ENCODE measurements at regions not wholly inside any gene's neighbourhood (a gene's known extent, or its start where the extent isn't known, plus 50 kb on each side); places are given as distances from the start of the nearest gene placed in this dataset.

DNA sequence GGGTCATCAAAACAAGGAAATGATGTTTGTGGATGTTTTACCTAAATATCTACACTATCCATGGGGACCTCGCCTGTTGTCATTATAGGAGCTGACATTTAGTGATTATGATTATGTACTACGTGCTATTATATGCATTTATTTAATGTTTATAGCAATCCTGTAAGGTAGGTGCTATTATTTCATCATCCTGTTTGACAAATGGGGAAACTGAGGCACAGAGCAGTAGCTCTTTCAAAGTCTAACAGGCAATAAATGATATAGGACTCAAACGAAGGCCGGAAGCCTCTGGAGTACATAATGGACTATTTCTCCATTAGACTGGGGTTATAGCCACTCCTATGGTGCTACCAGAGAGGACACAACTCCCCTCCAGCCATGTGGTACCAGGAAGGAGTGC, 60.6 kb upstream of the KDM7A start:
- no peak for DNase-seq
- H3F3A ChIP-seq (replicated peaks; ENCODE audit: insufficient read depth) = no peaks in the 10 kb centered on the region
- 56% methylated on average over 4 of the region's 4 CpGs for WGBS (ENCODE audit: low lambda C conversion rate)
- no peaks in the 10 kb centered on the region for H3K9me3 ChIP-seq
- H3K9ac ChIP-seq = no peak overlapping the region
- H3K4me1 ChIP-seq (ENCODE audit: control insufficient read depth in 1 of 2, insufficient read depth in 2 of 2, low read depth in 1 of 2, low read length in 1 of 2) = peaks cover 0 to 7% of the 10 kb centered on the region in 2 experiments; a peak in 1 of 4 replicates
- no peak overlapping the region for H3K27ac ChIP-seq (ENCODE audit: low read depth in 2 of 2, low read length in 1 of 2)
- H3K36me3 ChIP-seq (replicated peaks in 1 of 2; ENCODE audit: control insufficient read depth in 1 of 2, insufficient read depth in 2 of 2, low read length in 1 of 2) = no peaks in the 10 kb centered on the region
- POLR2A ChIA-PET = no interaction called here
- TF ChIP-seq TEAD4 (IDR thresholded peaks at IDR 0.05; ENCODE audit: borderline replicate concordance, insufficient read depth) (no peak), CHD2 (IDR thresholded peaks at IDR 0.05; ENCODE audit: low read length, partially characterized antibody) (no peak), CTCF (IDR thresholded peaks at IDR 0.05) (no peak), SMC3 (IDR thresholded peaks at IDR 0.05; ENCODE audit: low read depth, low read length) (no peak), GABPA (IDR thresholded peaks at IDR 0.05; ENCODE audit: low read depth) (no peak), POLR2AphosphoS5 (IDR thresholded peaks at IDR 0.05; ENCODE audit: low read depth, low read length) (no peak), EP300 (IDR thresholded peaks at IDR 0.05; ENCODE audit: borderline replicate concordance in 1 of 2, low read depth in 1 of 2, low read length in 1 of 2) (no peak), PBX3 (IDR thresholded peaks at IDR 0.05) (no peak), JUND (IDR thresholded peaks at IDR 0.05) (no peak), USF2 (IDR thresholded peaks at IDR 0.05; ENCODE audit: borderline replicate concordance, low read depth, low read length) (no peak), FOSL2 (IDR thresholded peaks at IDR 0.05; ENCODE audit: borderline replicate concordance, low read depth) (no peak), NRF1 (IDR thresholded peaks at IDR 0.05; ENCODE audit: low read depth, low read length) (no peak), ZBTB33 (IDR thresholded peaks at IDR 0.05; ENCODE audit: borderline replicate concordance, low read depth) (no peak), FOXJ3 (CRISPR knock-in tag; IDR thresholded peaks at IDR 0.05) (no peak), MAX (IDR thresholded peaks at IDR 0.05; ENCODE audit: low read depth) (no peak), YY1 (IDR thresholded peaks at IDR 0.05; ENCODE audit: low read depth) (no peak)
- TF ChIP-seq, protein P1, sequence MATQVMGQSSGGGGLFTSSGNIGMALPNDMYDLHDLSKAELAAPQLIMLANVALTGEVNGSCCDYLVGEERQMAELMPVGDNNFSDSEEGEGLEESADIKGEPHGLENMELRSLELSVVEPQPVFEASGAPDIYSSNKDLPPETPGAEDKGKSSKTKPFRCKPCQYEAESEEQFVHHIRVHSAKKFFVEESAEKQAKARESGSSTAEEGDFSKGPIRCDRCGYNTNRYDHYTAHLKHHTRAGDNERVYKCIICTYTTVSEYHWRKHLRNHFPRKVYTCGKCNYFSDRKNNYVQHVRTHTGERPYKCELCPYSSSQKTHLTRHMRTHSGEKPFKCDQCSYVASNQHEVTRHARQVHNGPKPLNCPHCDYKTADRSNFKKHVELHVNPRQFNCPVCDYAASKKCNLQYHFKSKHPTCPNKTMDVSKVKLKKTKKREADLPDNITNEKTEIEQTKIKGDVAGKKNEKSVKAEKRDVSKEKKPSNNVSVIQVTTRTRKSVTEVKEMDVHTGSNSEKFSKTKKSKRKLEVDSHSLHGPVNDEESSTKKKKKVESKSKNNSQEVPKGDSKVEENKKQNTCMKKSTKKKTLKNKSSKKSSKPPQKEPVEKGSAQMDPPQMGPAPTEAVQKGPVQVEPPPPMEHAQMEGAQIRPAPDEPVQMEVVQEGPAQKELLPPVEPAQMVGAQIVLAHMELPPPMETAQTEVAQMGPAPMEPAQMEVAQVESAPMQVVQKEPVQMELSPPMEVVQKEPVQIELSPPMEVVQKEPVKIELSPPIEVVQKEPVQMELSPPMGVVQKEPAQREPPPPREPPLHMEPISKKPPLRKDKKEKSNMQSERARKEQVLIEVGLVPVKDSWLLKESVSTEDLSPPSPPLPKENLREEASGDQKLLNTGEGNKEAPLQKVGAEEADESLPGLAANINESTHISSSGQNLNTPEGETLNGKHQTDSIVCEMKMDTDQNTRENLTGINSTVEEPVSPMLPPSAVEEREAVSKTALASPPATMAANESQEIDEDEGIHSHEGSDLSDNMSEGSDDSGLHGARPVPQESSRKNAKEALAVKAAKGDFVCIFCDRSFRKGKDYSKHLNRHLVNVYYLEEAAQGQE (IDR thresholded peaks at IDR 0.05; ENCODE audit: low read depth, low read length) = no peak
- no peak overlapping the region for H2AFZ ChIP-seq (ENCODE audit: low read depth)
- H3K4me2 ChIP-seq = no peak overlapping the region
- H3K79me2 ChIP-seq (ENCODE audit: insufficient read depth) = no peaks in the 10 kb centered on the region
- CTCF ChIA-PET = interaction anchor here (1.0 to 1.4 kb wide), 3 partner anchors 23 to 88 kb away, joined by 3 read pairs; no protein-coding TSS in a partner anchor
- H3K4me3 ChIP-seq (ENCODE audit: low read depth in 2 of 2, low read length in 1 of 2) = no peak overlapping the region
- H4K20me1 ChIP-seq (ENCODE audit: insufficient read depth) = no peaks in the 10 kb centered on the region
- no peaks in the 10 kb centered on the region for H3K9me2 ChIP-seq
- H3K27me3 ChIP-seq (ENCODE audit: insufficient read depth) = peaks cover 35% of the 10 kb centered on the region

Data from SK-N-SH (cell line).